Mesothelial cell of epicardium (in vitro differentiated cells): ENCODE measurements at regions not wholly inside any gene's neighbourhood (a gene's known extent, or its start where the extent isn't known, plus 50 kb on each side); places are given as distances from the start of the nearest gene placed in this dataset.

Experiments
- DNase-seq, 2 experiments: peaks; one replicate each; pipeline ENCODE4 v3.0.0; 2021; ENCODE audit warnings: low spot score in 2 of 2; ENCODE audit not compliant: unreplicated experiment in 2 of 2
- H3K27ac Mint-ChIP-seq: 2 replicates; pipeline ENCODE4 v1.8.0; 2021; ENCODE audit warnings: mixed read lengths
- H3K27me3 Mint-ChIP-seq: 2 replicates; pipeline ENCODE4 v1.8.0; 2021; ENCODE audit warnings: low read depth, mixed read lengths
- H3K36me3 Mint-ChIP-seq: 2 replicates; pipeline ENCODE4 v1.8.0; 2021; ENCODE audit warnings: mixed read lengths
- H3K4me1 Mint-ChIP-seq: 2 replicates; pipeline ENCODE4 v1.8.0; 2021; ENCODE audit warnings: mixed read lengths
- H3K4me3 Mint-ChIP-seq: 2 replicates; pipeline ENCODE4 v1.8.0; 2021; ENCODE audit warnings: mild to moderate bottlenecking, moderate library complexity, mixed read lengths
- H3K9me3 Mint-ChIP-seq: 2 replicates; pipeline ENCODE4 v1.8.0; 2021; ENCODE audit warnings: mixed read lengths
- TF ChIP-seq, protein P1 (sequence below): fragments of 200-600 bp; sonication (generic); IDR thresholded peaks from one replicate; pipeline ENCODE4 v1.5.0; 2021; ENCODE audit warnings: antibody characterized with exemption; ENCODE audit not compliant: unreplicated experiment

DNA sequence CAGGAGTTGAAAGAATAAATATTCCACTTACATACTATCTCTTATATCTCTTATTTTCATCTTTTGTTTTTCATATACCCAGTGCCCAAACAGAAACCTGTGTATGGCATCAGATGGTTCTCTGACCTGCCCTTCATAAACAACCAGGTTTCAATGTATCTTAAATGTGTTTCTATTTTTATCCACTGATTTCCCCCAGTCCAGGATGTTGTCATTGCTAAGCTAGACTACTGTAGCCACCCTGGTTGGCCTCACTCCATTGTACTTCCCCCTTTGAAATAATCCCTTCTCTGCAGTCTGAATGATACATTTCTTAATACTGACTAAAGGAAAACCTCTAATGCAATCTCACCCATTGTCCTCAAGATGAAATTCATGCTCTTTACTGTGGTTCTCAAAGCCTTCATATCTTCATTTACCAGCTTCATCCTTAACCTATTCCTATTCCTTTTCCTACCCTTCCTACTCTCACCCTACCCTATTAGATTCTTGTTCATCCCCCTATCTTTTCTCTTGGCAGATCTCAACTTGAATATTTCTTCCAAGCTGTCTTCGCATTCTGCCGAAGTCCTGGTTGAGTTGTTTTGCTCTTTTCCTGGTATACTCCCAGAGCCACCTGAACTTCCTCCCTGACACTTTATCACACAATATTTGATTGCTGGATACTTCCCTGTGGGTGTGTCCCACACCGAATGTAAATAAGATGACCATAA, 312.4 kb downstream of the FOXG1 start:
- H3K4me1 Mint-ChIP-seq, result no peaks in the 10 kb centered on the region
- no peak overlapping the region for H3K27ac Mint-ChIP-seq
- H3K36me3 Mint-ChIP-seq, result no peaks in the 10 kb centered on the region
- TF ChIP-seq, protein P1, sequence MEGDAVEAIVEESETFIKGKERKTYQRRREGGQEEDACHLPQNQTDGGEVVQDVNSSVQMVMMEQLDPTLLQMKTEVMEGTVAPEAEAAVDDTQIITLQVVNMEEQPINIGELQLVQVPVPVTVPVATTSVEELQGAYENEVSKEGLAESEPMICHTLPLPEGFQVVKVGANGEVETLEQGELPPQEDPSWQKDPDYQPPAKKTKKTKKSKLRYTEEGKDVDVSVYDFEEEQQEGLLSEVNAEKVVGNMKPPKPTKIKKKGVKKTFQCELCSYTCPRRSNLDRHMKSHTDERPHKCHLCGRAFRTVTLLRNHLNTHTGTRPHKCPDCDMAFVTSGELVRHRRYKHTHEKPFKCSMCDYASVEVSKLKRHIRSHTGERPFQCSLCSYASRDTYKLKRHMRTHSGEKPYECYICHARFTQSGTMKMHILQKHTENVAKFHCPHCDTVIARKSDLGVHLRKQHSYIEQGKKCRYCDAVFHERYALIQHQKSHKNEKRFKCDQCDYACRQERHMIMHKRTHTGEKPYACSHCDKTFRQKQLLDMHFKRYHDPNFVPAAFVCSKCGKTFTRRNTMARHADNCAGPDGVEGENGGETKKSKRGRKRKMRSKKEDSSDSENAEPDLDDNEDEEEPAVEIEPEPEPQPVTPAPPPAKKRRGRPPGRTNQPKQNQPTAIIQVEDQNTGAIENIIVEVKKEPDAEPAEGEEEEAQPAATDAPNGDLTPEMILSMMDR, result no peak
- DNase-seq, result no peak
- no peak overlapping the region for H3K4me3 Mint-ChIP-seq
- H3K9me3 Mint-ChIP-seq, result no peaks in the 10 kb centered on the region
- peaks cover under 1% of the 10 kb centered on the region for H3K27me3 Mint-ChIP-seq

DNA sequence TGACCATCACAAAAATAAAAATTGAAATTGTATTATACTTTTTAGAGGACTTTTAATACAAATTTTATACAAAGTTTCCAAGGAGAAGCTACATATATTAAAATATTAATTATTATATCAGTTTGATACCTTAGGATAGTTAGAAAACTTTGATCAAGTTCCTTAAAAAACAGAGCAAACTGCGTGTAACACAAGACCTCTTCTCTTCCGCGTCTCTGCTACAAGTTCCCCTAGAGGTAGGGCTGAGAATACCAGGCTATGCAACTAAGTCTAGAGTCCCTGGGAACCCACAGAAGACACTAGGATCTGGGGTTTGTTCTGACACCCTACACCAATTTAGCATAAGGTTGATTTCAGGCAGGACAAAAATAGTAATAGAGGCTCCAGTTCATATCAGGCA, 319.0 kb downstream of the FOXG1 start:
- Mint-ChIP-seq H3K4me3 (no peak overlapping the region), H3K27ac (no peak overlapping the region), H3K36me3 (no peaks in the 10 kb centered on the region), H3K4me1 (no peaks in the 10 kb centered on the region), H3K27me3 (peaks cover 8% of the 10 kb centered on the region), H3K9me3 (peaks cover 5% of the 10 kb centered on the region)
- TF ChIP-seq, protein P1, result no peak
- no peak for DNase-seq

DNA sequence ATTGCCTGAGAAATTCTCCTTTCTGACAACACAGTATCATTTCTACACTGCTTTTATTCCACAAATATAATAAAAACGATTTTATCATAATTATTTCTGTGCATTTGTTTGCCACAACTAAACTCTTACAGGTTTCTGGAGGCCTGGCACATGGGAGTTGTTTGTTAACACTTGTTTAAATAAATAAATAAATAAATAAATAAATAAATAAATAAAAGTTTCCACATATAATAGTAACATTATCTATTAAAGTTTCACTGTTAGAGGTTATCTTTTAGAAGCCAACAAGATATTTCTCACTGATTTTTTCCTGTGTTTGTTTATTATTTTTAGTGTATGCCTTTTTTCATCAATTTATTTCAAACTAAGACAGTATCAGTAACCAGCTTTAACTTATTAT, 323.3 kb downstream of the FOXG1 start:
- DNase-seq, result no peak
- Mint-ChIP-seq H3K4me3 (no peak overlapping the region), H3K27ac (no peak overlapping the region), H3K4me1 (no peaks in the 10 kb centered on the region), H3K27me3 (peaks cover 4% of the 10 kb centered on the region), H3K9me3 (peaks cover 5% of the 10 kb centered on the region), H3K36me3 (no peaks in the 10 kb centered on the region)
- TF ChIP-seq, protein P1, result no peak

GRCh38 chr14:29092121-29092520, 325.5 kb downstream of the FOXG1 start:
- TF ChIP-seq, protein P1, result no peak
- no peak overlapping the region for H3K27ac Mint-ChIP-seq
- no peak for DNase-seq
- no peak overlapping the region for H3K4me3 Mint-ChIP-seq
- no peaks in the 10 kb centered on the region for H3K4me1 Mint-ChIP-seq
- peaks cover 5% of the 10 kb centered on the region for H3K9me3 Mint-ChIP-seq
- no peaks in the 10 kb centered on the region for H3K36me3 Mint-ChIP-seq
- H3K27me3 Mint-ChIP-seq, result peaks cover 5% of the 10 kb centered on the region

DNA sequence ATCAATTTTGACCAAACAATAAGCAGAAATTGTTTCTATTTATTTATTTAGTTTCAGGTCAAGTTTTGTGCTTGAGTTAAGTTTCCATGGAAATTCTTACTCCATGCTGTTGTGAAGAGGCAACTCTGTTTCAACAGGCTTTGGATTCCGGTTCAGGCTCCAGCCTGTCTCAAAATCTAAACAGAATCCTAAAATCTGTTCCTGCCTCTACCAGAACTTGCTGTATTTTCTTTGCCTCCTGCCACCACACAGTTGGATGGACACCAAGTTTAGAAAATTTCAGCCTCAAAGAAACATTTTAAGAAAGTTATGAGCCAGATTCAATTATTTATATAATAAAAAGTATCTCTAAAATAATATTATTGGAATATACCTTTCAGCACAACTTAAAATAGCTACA, 330.9 kb downstream of the FOXG1 start:
- H3K36me3 Mint-ChIP-seq, result no peaks in the 10 kb centered on the region
- H3K27me3 Mint-ChIP-seq, result peaks cover 9% of the 10 kb centered on the region
- no peak for DNase-seq
- TF ChIP-seq, protein P1, result no peak
- no peaks in the 10 kb centered on the region for H3K9me3 Mint-ChIP-seq
- no peaks in the 10 kb centered on the region for H3K4me1 Mint-ChIP-seq
- no peak overlapping the region for H3K4me3 Mint-ChIP-seq
- no peak overlapping the region for H3K27ac Mint-ChIP-seq
